ENCODE measurements at regions not wholly inside any gene's neighbourhood (a gene's known extent, or its start where the extent isn't known, plus 50 kb on each side); places are given as distances from the start of the nearest gene placed in this dataset.
"Not testable (repeated sequence)": the region's sequence is repeated elsewhere in the genome, so short reads cannot be mapped to it uniquely, and the experiment has no call there.

DNA sequence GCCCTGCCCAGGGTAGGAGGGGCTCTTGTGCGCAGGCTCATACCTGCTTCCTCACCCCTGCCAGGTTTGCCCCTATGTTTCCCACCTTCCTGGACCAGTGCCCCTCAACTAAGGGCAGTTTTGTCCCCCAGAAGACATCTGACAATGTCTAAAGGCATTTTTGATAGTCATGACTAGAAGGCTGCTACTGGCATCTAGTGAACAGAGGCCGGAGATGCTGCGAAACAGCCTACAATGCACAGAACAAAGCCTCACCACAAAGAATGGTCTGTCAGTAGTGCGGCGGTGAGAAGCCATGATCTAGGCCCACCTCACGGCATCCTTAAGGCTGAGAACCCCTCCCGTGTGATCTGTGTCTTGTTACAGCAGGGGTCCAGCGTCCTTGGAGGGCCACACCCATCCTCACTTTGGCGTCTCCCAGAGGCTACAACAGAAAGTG lies 96.0 kb downstream of the TMEM17 start:
- peak; percentile 25 for DNase-seq

DNA sequence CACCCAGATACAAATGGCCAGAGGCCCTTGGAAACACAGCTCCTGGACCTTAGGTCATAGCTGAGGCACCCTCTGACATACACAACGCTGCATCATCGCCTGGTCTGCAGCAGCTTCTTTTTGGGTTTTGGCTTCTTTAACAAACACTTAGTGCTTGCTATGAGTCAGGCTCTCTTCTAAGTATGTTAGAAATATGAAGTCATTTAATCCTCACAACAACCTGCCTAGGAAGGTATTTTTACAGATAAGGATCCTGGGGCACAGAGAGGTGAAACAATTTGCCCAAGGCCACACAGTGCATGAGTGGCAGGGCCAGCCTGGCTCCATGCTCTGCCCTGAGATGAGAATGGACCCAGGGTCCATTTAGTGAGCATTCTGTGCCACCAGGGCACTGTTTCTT lies 96.6 kb downstream of the TMEM17 start:
- no peak for DNase-seq

DNA sequence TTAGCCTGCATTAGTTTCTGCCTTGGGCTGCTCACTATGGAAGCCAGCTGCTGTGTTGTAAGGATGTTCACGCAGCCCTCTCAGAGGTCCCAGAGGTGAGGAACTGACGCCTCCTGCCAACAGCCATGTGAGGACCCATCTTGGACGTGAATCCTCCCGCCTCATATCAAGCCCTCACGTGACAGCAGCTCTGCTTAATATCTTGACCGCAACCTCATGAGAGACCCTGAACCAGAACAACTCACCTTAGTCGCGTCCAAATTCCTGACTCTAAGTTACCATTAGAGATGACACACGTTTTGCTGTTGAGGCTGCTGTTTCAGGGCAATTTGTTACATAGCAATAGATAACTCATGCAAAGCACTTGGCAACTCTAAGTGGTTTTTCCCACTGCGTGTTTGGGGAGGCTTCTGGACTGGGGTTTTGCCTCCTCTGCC lies 97.7 kb downstream of the TMEM17 start:
- no peak for DNase-seq

DNA sequence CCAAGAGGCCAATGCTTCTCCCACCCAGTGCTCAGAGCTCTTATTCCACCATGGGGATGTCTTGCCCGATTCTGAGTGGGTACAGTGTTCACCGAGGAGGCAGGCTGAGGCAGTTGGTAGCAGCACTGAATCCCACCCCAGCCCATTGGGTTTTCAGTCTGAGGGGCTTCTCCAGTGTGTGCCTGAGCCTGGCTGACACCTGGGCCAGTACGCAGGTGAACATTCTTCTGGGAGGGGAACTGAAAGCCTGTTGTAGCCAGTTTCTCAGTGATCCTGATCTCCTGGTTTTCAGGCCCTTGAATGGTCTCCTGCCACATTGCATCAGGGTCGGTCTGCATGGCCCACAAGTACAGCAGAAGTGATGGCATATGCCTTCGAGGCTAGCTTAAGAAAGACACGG lies 98.2 kb downstream of the TMEM17 start:
- no peak for DNase-seq

DNA sequence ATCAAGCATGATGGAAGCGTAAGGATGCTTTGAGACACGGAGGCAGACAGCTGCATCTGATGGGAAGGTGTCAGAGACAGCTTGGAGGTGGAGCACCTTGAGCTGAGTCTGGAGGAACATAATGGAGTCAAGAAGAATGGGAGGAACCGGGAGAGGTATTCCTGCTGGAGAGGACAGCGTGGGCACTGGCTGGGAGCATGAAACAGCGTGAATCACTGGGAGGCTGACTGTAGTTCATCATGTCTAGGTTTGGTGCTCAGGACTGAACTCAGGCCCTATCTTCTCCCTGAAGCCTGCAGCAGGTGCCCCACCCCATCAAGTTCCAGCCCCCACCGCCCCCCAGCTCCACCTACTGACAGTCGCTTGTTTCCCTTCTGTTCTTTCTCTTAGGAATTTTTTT lies 98.6 kb downstream of the TMEM17 start:
- no peak for DNase-seq

DNA sequence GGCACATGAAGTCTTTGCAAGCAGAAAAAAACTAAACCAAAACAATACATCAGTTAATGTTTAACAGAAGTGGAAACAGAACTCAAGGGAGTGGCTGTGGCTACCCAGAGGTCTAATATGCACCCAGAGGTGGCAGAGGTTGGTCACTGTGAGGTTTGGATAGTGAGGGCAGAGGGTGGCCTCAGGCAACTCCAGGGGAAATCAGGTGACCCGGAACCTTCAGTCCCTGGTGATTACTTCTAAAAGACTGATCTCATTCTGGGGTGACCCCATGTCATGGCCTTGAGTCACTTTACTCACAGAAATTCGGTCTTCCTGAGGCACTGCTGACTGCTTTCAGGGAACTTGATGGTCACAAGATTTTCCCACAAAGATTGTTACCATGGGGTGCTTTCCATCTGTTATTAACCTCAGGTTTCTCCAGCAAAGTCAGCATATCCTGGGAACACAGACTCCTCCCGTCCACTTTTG lies 99.4 kb downstream of the TMEM17 start:
- DNase-seq, result no peak

DNA sequence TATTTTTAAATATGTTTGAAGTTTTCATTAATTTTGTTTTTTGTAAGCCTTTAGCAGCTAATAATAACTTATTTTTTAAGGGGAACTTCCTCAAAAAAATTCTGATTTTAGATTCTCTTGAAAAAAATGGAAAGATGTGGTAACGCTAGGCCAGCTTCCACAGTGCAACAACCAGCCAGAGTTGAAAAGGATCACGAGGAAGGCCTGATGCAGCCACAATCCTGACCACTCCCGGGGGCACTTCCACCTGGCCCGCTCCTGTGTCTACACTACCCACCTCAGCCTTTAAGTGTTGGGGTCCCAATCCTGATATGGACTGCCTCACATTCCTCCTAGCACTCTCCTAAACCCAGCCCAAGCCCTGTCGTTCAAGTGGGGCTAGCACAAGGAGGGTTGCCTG lies 101.1 kb downstream of the TMEM17 start:
- no peak for DNase-seq

DNA sequence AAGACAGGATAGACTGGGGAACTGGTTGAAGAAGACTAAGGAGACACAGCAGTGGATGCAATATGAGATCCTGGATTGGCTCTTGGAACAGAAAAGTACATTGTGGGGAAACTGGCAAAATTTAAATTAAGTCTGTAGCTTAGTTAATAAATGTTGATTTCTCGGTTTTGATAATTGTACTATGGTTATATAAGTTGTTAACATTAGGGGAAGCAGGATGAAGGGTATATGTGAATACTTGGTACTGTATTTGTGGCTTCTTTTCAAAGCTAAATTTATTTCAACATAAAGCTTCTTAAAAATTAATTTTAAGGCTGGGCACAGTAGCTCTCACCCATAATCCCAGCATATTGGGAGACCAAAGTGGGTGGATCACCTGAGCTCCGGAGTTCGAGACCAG lies 103.8 kb downstream of the TMEM17 start:
- DNase-seq, result no peak

DNA sequence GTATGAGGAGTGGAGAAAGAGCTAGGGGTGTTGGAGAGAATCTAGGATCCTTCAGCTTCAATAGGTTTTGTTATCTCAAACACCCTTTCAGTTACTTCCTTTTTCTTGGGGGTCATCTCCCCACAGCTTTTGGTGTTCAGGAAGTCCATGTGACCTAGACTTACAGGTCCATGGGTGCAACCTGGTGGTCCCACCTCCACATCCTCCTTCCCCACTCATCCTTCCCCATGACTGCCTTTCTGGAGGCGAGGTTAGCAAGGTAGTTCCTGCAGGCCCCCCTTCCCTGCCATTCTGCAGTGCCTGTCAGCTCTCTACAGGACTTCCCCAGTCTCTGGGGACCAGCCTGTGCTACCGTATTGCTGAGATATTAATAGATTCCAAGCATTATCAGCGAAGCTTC lies 107.6 kb downstream of the TMEM17 start:
- no peak for DNase-seq

DNA sequence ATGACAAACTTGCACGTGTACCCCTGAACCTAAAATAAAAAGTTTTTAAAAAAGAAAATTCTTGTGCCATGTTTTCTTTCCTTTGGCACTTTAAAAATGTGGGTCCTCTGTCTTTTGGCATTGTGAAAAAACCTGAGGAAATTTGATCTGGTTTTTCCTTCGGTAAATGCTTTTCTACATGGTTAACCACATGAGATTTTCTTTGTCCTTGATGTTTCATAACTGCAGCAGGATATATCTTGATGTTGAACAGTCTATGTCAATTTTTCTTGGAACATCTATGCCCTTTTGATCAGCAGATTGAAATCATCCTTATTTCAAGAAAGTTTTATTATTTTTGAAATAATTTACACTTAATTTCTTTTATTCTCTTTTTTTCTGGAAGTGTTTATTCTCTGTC lies 109.1 kb downstream of the TMEM17 start:
- no peak for DNase-seq

DNA sequence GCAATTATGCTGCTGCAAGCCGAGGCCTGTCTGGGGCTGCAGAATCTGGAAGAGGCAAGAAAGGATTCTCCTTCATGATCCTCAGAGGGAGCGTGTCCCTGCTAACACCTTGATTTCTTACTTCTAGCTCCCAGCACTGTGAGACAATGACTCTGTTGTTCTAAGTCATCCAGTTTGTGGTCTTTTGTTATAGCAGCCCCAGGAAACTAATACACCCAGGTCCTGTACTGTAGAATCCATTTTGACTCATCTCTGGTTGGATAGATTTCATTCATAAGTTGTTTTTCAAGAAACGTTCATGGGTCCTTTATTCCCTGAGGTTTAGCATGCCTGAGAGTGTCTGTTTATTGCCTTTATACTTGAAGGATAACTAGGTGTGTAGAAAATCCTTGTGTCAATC lies 112.7 kb downstream of the TMEM17 start:
- DNase-seq, result no peak

DNA sequence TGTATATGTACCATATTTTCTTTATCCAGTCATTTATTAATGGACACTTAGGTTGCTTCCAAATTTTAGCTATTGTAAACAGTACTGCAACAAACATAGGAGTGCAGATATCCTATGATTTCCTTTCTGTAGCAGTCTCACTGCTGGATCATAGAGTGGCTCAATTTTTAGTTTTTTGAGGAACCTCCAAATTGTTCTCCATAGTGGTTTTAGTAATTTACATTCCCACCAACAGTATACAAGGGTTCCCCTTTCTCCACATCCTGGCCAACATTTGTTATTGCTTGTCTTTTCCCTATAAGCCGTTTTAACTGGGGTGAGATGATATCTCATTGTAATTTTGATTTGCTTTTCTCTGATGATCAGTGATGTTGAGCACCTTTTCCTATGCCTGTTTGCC lies 114.3 kb downstream of the TMEM17 start:
- DNase-seq, result no peak

DNA sequence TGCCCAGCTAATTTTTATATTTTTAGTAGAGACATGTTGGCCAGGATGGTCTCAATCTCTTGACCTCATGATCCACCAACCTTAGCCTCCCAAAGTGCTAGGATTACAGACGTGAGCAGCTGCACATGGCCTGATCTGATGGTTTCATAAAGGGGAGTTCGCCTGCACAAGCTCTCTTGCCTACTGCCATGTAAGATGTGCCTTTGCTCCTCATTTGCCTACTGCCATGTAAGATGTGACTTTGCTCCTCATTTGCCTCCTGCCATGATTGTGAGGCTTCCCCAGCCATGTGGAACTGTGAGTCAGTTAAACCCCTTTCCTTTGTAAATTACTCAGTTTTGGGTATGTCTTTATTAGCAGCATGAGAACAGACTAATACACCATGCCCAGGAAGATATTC lies 119.6 kb downstream of the TMEM17 start:
- DNase-seq, result not testable (repeated sequence)

DNA sequence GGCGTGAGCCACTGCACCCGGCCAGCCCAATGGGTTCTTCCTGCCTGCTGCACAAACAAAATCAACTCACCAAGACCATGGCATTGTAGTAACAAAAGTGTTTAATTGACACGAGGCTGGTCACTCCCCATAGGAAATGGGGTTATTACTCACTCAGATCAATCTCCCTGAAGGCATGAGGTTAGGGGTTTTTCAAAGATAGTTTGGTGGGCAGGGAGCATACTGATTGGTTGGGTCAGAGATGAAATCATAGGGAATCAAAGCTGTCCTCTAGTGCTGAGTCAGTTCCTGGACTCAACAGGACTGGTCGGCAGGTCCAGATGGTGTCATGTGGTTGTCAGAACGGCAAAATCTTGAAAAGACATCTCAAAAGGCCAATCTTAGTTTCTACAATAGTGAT lies 122.1 kb downstream of the TMEM17 start:
- DNase-seq, result no peak

DNA sequence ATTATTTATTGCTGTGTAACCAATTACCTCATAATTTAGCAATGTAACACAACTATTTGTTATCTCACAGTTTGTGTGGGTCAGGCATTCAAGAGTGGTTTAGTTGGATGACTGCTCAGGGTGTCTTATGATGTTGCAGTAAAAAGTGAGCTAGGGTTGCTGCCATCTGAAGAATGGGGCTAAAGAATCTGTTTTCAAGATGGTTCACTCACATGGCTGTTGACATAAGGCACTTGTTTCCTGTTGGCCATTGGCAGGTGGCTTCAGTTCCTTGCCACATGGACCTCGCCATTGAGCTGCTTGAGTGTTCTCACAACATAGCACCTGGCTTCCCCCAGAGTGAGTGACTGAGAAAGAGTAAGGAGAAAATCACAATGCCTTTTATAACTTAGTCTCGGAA lies 123.2 kb downstream of the TMEM17 start:
- DNase-seq, result no peak

DNA sequence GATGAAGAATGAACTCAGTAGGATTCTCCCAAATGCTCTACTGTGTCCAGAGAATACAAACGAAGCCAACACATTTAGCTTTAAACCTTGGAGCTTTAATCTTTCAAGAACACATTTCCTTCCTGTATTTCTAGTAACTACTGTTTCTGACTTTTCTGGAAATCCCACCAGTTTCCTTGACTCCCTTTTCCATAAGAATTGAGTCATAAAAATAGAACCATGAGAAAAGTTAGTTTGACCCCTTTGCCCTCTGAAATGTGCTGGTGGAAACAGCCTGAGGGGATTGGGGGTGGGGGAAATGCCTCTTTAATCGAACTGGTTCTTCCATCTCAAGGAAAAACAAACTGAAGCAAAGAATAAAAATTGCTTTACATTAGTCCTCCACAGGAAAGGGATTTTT lies 123.9 kb downstream of the TMEM17 start:
- no peak for DNase-seq

DNA sequence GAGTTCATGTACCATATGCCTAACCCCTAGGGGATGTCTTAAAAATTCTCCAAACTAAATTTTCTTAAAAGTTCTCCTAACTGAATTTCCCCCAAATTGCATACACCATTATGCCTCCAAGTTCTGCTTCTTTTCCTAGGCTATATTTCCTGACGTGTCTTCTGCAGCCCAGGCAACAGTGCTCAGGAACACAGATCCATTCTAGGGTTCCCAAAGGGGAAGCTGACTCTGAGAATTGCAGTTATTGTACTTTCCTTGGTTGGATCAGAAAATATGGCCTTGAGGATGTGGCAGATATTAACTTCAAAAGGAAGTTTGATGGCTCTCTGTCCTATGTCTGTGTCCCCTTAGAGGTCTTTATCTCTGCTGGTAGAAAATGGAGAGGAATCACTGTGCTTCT lies 124.3 kb downstream of the TMEM17 start:
- no peak for DNase-seq

DNA sequence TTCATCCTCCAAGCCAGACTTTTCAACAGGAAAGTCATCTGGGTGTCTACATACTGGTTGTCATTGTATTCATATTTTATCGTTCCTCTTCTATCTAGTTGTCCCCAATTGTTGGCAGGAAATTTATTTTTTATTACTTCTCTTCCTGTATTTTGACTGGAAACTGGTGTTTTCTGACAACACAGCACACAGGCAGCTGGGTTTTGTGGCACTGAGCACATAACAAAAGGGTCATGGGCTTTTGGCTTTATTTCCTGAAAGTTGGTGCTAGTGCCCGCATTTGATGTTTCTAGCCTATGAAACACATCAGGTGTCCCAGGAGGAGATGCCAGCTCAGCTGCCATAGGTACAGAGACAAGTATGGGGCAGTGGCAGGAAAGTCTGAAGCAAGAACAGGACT lies 126.4 kb downstream of the TMEM17 start:
- DNase-seq, result no peak

DNA sequence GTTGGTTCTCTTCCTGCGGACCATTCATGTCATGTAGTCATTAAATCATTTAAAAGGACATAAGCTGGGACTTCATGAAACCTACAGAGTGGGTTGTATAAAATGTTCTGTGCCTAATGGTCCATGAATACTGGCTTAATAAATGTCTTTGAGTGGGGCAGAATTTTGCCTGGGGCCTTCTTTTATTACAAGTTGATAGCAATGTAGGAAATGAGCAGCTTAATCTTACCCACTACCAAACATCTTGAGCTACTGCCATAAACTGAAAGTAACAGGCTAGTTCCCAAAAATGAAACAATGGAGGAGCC lies 130.9 kb downstream of the TMEM17 start:
- DNase-seq, result no peak

DNA sequence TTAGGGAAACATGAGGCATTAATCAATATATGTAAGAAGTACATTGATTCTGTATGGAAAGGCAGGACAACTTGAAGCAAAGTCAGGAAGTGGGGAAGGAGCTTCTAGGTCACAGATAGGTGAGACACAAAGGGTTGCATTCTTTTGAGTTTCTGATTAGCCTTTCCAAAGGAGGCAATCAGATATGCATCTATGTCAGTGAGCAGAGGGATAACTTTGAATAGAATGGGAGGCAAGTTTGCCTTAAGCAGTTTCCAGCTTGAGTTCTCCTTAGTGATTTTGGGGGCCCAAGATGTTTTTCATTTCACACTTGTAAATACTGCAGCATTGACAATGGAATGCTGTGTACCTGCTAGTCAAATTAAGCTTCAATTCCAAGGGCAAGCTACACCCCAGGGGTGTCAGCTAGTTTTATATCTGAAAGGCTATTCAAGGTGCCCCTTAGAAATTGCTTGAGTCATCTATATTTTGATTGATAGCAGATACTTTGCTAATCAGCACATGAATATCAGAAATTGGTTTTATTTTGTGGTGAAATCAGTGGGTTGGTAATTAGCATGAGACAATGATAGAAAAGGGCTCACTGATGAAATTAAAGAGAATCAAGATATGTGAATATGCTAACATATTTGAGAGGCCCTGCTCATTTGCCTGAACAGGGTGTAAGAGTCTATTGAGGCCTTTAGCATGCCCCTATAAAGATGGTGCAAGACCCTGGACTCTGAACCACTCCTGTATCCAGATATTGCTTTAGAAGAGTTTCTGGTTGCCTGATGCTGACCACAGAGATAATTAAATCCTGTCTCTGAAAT lies 131.5 kb downstream of the TMEM17 start:
- no peak for DNase-seq

DNA sequence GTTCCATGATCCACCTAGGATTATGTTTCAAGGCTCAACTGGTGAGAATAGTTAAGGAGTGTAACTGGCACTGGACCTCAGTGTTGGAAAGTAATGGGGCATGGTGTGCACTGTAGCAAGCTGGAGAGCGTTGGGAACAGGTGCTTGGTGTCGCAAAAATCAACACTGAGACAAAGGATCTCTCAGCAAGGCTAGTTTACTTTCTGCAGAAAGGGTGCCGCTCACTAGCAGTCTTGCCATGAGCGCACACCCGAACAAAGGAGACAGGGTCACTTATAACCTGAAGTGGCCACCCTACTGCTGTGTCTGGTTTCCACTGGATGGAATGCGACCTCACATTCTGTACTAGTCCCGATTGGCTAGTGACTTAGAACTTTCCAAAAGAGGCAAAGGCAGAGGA lies 133.2 kb downstream of the TMEM17 start:
- no peak for DNase-seq

DNA sequence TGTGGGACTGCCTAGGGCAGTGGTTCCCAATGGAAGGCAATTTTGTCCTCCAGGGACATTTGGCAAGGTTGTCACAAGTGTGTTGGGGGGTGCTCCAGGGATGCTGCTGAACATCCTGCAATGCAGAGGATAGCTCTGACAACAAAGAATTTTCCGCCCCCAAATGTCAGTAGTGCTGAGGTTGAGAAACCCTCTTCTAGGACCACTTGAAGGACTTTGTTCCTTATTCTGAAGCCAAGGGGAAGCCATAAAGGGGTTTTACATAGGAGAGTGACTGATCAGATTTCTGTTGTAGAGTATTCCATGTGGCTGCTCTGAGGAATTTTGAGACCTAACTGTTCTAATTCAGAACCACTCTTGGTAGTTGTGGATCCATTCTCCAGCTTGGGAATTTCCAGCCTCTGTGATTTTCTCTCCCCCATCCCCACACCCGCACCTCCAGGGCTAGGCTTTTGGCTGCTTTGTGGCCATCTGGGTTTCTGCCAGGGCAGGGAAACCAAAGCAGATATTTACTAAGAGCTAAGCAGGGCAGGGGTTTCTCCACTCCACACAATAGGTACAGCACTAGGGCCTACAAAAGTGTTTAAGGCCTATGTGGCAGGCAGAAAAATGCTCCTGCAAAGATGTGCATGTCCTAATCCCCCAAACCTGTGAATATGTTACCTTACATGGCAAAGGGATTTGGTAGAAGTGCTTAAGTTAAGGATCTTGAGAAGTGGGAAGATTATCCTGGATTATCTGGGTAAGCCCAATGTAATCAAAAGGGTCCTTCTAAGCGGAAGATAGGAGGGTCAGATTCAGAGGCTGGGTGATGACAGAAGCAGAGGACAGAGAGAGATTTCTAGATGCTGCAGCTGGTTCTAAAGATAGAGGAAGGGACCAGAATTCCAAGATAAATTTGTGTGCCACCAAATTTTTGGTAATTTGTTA lies 135.4 kb downstream of the TMEM17 start:
- no peak for DNase-seq

DNA sequence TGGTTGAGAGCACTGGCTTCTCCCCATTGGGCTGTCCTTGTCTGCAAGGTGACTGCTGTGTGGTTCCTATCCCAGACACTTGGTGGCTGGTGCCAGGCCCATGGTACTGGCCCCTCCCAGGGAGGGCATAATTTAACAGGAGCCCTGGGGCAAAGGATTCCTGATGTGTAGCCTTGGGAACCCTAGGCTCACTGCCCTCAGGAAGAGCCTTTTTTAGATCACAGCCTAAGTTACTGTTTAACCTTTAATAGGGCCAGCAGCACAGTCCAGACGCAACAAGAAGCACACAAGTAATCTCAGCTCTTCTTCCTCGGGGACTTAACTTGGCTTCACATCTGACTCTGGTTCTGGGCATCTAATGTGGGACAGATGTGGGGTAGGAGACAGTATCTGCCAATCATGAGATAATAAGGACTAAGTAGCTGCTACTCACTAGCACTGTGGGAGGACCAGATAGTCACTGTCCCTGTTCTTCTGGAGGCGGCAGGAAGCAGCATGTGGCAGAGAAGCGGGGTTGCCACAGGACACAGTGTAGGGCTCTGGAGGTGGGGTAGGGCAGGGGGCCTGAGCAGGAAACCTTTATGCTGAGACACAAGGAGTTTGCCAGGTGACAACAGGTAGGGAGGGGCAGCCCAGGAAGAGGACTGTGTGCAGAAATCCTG lies 136.3 kb downstream of the TMEM17 start:
- DNase-seq, result no peak

All from COR-L47 (cell line).